HG03432 (cell line): ENCODE measurements at regions not wholly inside any gene's neighbourhood (a gene's known extent, or its start where the extent isn't known, plus 50 kb on each side); places are given as distances from the start of the nearest gene placed in this dataset.

Experiments used
- ATAC-seq: cut with Tn5 transposase; IDR thresholded peaks from one replicate; pipeline ENCODE4 v1.9.1; 2021; ENCODE audit warnings: mild to moderate bottlenecking, moderate library complexity; ENCODE audit not compliant: unreplicated experiment

GRCh38 chr6:84282550-84282949, 55.1 kb upstream of the CEP162 start:
- no peak for ATAC-seq

- ATAC-seq, result no peak
These were observed 53.2 kb upstream of the CEP162 start for GRCh38 chr6:84280639-84281038.

GRCh38 chr6:84280030-84280429, 52.6 kb upstream of the CEP162 start:
- ATAC-seq, result no peak

GRCh38 chr6:84278321-84278998, 51.0 kb upstream of the CEP162 start:
- no peak for ATAC-seq
